Muscle of back (tissue), 3 donors: ENCODE measurements at regions not wholly inside any gene's neighbourhood (a gene's known extent, or its start where the extent isn't known, plus 50 kb on each side); places are given as distances from the start of the nearest gene placed in this dataset.
"Not testable (repeated sequence)": the region's sequence is repeated elsewhere in the genome, so short reads cannot be mapped to it uniquely, and the experiment has no call there.

Source experiments
- DNase-seq, 3 donors: peaks; one replicate each; pipeline versions ENCODE4 v3.0.0 to v3.0.0-alpha.2; 2013

DNA sequence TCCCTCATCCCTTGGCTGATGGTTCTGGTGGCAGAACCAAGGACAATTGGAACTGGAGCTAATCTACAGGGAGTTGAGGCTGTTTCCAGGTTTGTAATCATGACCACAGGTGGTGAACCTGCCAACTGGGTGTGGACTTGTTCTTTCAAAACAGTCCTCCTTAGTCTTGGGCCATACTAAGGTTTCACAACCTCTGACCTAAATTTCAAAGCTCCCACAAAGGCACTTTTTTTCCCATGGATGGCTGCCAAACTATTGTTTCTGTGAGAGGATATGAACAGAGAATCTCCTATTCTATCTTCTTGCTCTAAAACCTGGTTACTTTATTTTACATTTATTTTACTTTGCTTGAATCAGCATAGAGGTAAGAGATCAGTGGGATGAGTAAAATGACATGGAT is 106.5 kb upstream of the IZUMO3 start:
- DNase-seq = no peak

DNA sequence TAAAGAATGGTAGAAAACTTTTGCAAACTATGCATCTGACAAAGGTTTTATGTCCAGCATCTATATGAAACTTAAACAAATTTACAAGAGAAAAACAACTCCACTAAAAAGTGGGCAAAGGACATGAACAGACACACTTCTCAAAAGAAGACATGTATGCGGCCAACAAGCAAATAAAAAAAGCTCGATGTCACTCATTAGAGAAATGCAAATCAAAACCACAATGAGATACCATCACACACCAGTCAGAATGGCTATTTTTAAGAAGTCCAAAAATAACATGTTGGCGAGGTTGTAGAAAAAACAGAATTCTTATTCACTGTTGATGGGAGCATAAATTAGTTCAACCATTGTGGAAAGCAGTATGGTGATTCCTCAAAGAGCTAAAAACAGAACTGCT is 83.1 kb upstream of the IZUMO3 start:
- not testable (repeated sequence) for DNase-seq

GRCh38 chr9:24625097-24625496 is 79.4 kb upstream of the IZUMO3 start:
- DNase-seq = no peak

DNA sequence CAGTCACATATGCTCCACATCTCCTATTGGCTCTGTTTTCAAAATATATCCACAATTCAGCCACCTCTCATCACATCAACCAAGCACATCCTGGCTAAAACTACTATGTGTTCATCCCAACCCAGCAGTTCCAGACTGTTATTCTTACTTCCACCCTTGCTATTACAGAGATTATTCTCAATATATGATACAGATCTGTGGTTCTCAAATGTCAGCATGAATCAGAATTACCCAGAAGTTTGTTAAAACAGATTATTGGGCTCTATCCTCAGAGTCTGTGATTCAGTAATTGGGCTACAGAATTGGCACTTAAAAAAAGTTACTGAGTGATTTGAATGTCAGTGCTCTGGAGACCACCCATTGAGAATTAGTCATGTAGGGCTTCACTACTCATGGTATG is 78.8 kb upstream of the IZUMO3 start:
- peak in 1 of 3 donors; percentile 28 for DNase-seq

GRCh38 chr9:24620741-24621140 is 75.0 kb upstream of the IZUMO3 start:
- no peak for DNase-seq

GRCh38 chr9:24616863-24617262 is 71.2 kb upstream of the IZUMO3 start:
- DNase-seq = no peak

DNA sequence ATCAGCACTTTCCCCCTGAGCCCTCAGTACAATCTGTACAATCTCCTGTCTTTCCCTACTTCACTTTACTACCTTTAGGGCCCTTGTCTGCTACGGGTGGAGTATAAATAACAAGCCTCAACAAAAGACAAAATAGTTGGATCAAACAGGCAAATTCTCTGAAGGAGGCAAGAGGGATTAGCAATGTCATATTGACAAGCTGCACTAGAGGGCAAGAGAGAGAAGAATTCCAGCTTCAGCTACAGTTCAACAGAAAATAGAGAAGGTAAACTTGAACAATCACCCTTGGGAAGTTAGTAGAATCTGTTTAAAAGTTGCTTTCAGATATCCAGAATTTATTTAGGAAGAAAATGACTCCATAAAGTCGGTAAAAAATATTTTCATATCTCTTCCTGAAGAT is 68.4 kb upstream of the IZUMO3 start:
- DNase-seq = no peak

DNA sequence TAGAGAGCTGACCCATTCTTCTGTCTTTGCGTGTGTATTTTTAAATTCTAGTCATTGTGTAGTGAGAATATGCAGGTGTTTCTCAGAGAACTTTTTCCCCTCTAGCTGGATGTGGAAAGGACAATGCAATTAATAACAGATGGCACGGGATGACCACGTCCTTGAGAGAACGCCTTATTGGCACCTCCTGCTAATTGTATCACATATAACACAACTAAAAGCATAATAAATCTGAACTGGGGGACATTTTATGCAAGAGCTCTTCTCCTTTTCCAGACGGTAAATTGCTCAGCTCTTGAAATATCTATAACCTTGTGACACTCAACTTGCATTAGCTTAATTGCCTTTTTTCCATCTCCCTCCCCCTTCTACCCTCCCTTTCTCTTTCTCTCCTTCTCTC is 62.9 kb upstream of the IZUMO3 start:
- DNase-seq = no peak

DNA sequence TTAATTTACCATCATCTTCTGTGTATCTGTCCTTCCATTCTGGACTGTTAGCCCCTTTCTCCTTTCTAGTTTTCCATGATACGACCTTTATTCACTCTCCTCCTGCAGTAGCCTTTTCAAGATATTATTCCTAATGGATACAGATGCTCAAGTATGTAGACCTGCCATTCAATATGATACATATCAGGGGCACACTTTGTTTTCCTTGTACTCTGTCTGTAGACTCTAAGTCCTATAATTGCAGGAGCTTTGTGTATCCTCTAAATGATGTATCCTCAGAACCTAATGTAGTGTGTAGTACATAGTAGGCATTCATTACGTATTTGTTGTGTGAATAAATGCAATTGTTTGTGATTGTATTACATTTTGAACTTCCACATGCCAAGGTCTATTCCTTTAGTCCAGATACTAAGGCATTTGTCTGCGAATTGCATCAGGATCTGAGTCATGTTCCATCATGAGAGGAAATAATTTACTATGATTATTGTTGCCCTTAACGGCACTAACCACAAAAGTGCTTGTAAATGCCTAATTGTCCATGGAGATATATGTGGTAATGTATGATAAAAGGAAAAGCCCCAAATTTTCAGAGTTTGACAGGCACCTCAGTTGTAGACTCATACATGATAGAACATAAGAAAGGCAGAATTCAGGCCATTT is 57.1 kb upstream of the IZUMO3 start:
- DNase-seq = no peak
